Right forelimb (tissue), 1 donor: ENCODE measurements at regions not wholly inside any gene's neighbourhood (a gene's known extent, or its start where the extent isn't known, plus 50 kb on each side); places are given as distances from the start of the nearest gene placed in this dataset.
"Not testable (repeated sequence)": the region's sequence is repeated elsewhere in the genome, so short reads cannot be mapped to it uniquely, and the experiment has no call there.

Experiments used
- DNase-seq: peaks from one replicate; pipeline ENCODE4 v3.0.0-alpha.2; 2018

GRCh38 chr5:39674209-39675082 lies 249.7 kb upstream of the DAB2 start:
- no peak for DNase-seq

GRCh38 chr5:39671561-39671961 lies 246.8 kb upstream of the DAB2 start:
- DNase-seq = no peak

- DNase-seq = no peak
Observed at GRCh38 chr5:39670955-39671354, 246.2 kb upstream of the DAB2 start.

- DNase-seq = no peak
Observed at GRCh38 chr5:39670391-39670790, 245.6 kb upstream of the DAB2 start.

- no peak for DNase-seq
Observed at GRCh38 chr5:39668980-39669379, 244.2 kb upstream of the DAB2 start.

- no peak for DNase-seq
Observed at GRCh38 chr5:39665328-39665727, 240.5 kb upstream of the DAB2 start.

- no peak for DNase-seq
Observed at GRCh38 chr5:39662945-39663344, 238.2 kb upstream of the DAB2 start.

GRCh38 chr5:39661026-39661779 lies 236.4 kb upstream of the DAB2 start:
- no peak for DNase-seq

GRCh38 chr5:39660020-39660419 lies 235.2 kb upstream of the DAB2 start:
- no peak for DNase-seq

GRCh38 chr5:39658866-39659265 lies 234.1 kb upstream of the DAB2 start:
- DNase-seq = no peak

- no peak for DNase-seq
Observed at GRCh38 chr5:39657943-39658342, 233.2 kb upstream of the DAB2 start.

GRCh38 chr5:39656600-39656999 lies 231.8 kb upstream of the DAB2 start:
- DNase-seq = no peak

- no peak for DNase-seq
Observed at GRCh38 chr5:39654715-39655114, 229.9 kb upstream of the DAB2 start.

GRCh38 chr5:39652481-39652880 lies 227.7 kb upstream of the DAB2 start:
- DNase-seq = not testable (repeated sequence)

GRCh38 chr5:39652036-39652435 lies 227.3 kb upstream of the DAB2 start:
- DNase-seq = no peak

- no peak for DNase-seq
Observed at GRCh38 chr5:39650008-39650762, 225.4 kb upstream of the DAB2 start.

GRCh38 chr5:39648848-39649227 lies 224.1 kb upstream of the DAB2 start:
- DNase-seq = no peak

GRCh38 chr5:39648085-39648847 lies 223.5 kb upstream of the DAB2 start:
- no peak for DNase-seq

GRCh38 chr5:39640552-39640951 lies 215.8 kb upstream of the DAB2 start:
- no peak for DNase-seq

- no peak for DNase-seq
Observed at GRCh38 chr5:39639618-39640089, 214.9 kb upstream of the DAB2 start.

GRCh38 chr5:39638813-39639212 lies 214.0 kb upstream of the DAB2 start:
- DNase-seq = no peak

GRCh38 chr5:39633057-39633456 lies 208.3 kb upstream of the DAB2 start:
- no peak for DNase-seq

- no peak for DNase-seq
Observed at GRCh38 chr5:39631958-39632357, 207.2 kb upstream of the DAB2 start.
